Astrocyte of the spinal cord (primary cell): ENCODE measurements at regions not wholly inside any gene's neighbourhood (a gene's known extent, or its start where the extent isn't known, plus 50 kb on each side); places are given as distances from the start of the nearest gene placed in this dataset.

Source experiments
- DNase-seq: peaks from one replicate; pipeline ENCODE4 v3.0.0; 2011; ENCODE audit warnings: low read depth, low spot score
- H3K4me3 ChIP-seq: 2 replicates; pipeline ENCODE4 v1.5.1; 2011; ENCODE audit warnings: low read depth, mild to moderate bottlenecking, low read length, moderate library complexity
- in situ Hi-C: cut with HindIII; loops from 2 replicates; pipeline ENCODE4 v1.10.0; 2017; ENCODE audit warnings: low sequenced_read_pairs
- TF ChIP-seq, protein P1 (sequence below): IDR thresholded peaks from 2 replicates; pipeline ENCODE4 v1.5.1; 2012; ENCODE audit warnings: low read depth, mild to moderate bottlenecking, low read length, inconsistent platforms

- DNase-seq = no peak
- TF ChIP-seq, protein P1, sequence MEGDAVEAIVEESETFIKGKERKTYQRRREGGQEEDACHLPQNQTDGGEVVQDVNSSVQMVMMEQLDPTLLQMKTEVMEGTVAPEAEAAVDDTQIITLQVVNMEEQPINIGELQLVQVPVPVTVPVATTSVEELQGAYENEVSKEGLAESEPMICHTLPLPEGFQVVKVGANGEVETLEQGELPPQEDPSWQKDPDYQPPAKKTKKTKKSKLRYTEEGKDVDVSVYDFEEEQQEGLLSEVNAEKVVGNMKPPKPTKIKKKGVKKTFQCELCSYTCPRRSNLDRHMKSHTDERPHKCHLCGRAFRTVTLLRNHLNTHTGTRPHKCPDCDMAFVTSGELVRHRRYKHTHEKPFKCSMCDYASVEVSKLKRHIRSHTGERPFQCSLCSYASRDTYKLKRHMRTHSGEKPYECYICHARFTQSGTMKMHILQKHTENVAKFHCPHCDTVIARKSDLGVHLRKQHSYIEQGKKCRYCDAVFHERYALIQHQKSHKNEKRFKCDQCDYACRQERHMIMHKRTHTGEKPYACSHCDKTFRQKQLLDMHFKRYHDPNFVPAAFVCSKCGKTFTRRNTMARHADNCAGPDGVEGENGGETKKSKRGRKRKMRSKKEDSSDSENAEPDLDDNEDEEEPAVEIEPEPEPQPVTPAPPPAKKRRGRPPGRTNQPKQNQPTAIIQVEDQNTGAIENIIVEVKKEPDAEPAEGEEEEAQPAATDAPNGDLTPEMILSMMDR = no peak
- in situ Hi-C loops = no loop called here
- no peak overlapping the region for H3K4me3 ChIP-seq
Observed at GRCh38 chr20:54272901-54273488, 65.1 kb downstream of the PFDN4 start.

DNA sequence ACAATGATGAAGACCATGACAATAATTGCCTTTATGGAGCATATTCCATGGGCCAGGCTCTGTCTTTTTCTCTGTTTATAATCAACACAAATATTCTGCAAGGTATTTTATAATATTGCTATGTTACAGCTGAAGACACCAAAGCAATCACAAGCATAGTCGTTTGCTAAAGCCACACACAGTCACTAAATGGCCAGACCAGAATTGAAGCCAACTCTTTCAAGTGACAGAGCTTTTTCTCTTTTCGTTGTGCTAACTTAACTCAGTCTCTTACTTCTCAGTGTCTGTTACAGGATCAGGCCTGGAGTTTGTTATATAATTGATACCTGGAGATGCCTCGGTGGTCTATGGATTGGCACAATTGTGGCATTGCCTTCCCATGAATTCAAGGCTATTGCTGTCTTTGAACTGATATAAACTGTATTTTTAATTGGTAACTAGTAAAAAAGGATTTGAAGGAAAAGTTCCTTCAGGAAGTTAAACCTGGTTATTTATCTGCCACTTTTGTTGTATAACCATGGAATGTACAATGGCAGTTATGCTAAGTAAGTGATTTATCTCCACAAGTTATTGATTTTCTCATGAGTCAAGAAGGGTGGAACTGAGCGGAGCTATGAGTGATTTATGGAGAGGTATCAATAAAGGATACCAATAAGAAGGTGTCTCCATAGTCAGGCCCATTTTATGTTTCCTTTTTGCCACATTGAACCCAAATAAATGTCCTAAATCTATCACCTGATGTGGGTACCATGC lies 67.6 kb downstream of the PFDN4 start:
- TF ChIP-seq, protein P1 = no peak
- no peak for DNase-seq
- in situ Hi-C loops = no loop called here
- H3K4me3 ChIP-seq = no peak overlapping the region

DNA sequence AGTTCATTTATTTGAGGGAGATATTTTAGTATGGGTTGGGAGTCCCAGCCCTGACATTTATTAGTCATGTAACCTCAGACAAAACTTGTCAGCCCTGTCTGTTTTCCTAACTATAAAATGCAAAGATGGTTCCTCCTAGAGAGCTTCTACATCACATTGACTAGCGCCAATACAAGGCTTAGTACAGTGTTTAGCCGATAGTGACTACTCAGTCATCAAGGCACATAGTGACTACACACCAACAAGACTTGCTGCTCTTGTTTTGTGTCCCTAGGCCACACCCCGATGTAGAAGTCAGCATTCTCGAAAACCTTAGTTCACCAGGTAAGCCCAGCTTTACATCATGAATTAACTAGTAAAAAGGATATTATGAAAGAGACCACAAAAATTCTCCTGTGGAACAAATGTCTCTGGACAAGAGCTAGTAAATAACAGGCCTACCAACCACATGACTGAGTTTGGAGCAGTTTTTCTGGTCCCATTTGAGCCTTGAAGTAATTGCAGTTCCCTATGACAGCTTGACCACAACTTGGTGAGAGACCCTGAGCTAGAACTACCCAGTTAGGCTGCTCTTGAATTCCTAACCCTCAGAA lies 68.8 kb downstream of the PFDN4 start:
- no peak for DNase-seq
- TF ChIP-seq, protein P1 = no peak
- no peak overlapping the region for H3K4me3 ChIP-seq
- in situ Hi-C loops = no loop called here

DNA sequence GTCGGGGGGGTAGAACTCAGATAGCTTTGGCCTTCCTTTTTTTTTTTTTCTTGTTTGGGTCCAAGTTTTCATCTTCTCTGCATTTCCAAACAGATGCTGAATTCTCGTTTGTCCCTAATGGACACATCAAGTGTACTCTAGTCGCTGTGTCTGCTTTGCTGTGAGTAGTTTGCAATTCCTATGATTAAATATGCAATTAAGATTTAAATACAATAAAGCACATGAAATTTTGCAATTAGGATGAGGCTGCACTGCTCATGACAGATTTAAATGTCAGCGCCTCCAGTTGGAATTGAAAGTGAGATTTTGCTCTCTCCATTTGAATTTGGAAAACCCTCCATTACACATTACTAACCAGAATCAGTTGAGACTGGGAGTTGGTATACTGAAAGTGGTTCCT lies 70.4 kb downstream of the PFDN4 start:
- H3K4me3 ChIP-seq = no peak overlapping the region
- TF ChIP-seq, protein P1 = no peak
- in situ Hi-C loops = no loop called here
- no peak for DNase-seq

GRCh38 chr20:54282625-54283024 lies 74.7 kb downstream of the PFDN4 start:
- TF ChIP-seq, protein P1 = no peak
- DNase-seq = no peak
- in situ Hi-C loops = no loop called here
- H3K4me3 ChIP-seq = no peak overlapping the region

DNA sequence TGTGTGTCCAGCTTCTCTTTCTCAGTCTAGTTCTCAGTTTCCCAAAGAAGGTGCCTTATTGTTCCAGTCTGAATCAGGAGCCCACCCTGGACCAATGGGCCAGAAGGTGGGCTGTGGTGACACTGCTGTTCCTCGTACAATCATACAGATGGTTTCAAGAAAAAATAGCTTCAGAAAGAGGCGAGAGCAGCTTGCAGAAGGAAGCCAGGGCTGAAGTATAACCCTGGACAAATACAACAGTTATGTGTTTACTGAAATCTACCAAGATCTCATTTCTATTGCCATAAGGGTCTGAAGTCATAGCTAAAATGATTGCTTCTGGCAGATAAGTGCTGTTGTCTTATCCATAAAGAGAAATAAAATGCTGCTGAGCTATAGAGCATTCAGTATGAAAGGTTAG lies 75.4 kb downstream of the PFDN4 start:
- in situ Hi-C loops = no loop called here

More for the DNA sequence above, 75.4 kb downstream of the PFDN4 start:
- TF ChIP-seq, protein P1 = no peak
- no peak for DNase-seq
- H3K4me3 ChIP-seq = no peak overlapping the region
